ENCODE measurements at regions not wholly inside any gene's neighbourhood (a gene's known extent, or its start where the extent isn't known, plus 50 kb on each side); places are given as distances from the start of the nearest gene placed in this dataset.

- Histone ChIP-seq H2AFZ (ENCODE audit: low read length) (no peak overlapping the region), H3K9me3 (ENCODE audit: low read length) (peaks cover 15% of the 10 kb centered on the region; the same call in 1 of the 2 replicates), H3K4me3 (replicated peaks in 1 of 3; ENCODE audit: insufficient read depth in 1 of 3, low read depth in 2 of 3, low read length in 3 of 3) (no peak overlapping the region), H3K79me2 (ENCODE audit: insufficient read depth, low read length) (no peaks in the 10 kb centered on the region), H3K36me3 (replicated peaks in 1 of 2; ENCODE audit: control insufficient read depth in 1 of 2, insufficient read depth in 2 of 2, low read length in 2 of 2) (no peaks in the 10 kb centered on the region), H3K4me2 (ENCODE audit: low read depth, low read length) (no peak overlapping the region), H3K9ac (ENCODE audit: insufficient read depth, low read depth, low read length) (no peak overlapping the region), H3K27me3 (ENCODE audit: control insufficient read depth in 1 of 2, insufficient read depth in 2 of 2, low read length in 2 of 2) (no peaks in the 10 kb centered on the region), H3K4me1 (ENCODE audit: insufficient read depth, low read length) (no peaks in the 10 kb centered on the region), H3K27ac (ENCODE audit: extremely low read length, insufficient read depth, low read length) (no peak overlapping the region), H4K20me1 (ENCODE audit: insufficient read depth, low read length) (no peaks in the 10 kb centered on the region)
- no peak for TF ChIP-seq BRF2 (CRISPR knock-in tag; IDR thresholded peaks at IDR 0.05)
- TF ChIP-seq ZNF790 (CRISPR knock-in tag; IDR thresholded peaks at IDR 0.05; ENCODE audit: borderline replicate concordance) = no peak
- no peak for TF ChIP-seq IKZF1 (IDR thresholded peaks at IDR 0.05)
- no peak for TF ChIP-seq DMTF1 (CRISPR knock-in tag; IDR thresholded peaks at IDR 0.05)
- no peak for TF ChIP-seq FIP1L1 (IDR thresholded peaks at IDR 0.05; ENCODE audit: borderline replicate concordance, insufficient read depth, low read depth, low read length)
- TF ChIP-seq GABPA (IDR thresholded peaks at IDR 0.05; ENCODE audit: low read depth, low read length) = no peak
- no peak for TF ChIP-seq GABPA (CRISPR knock-in tag; IDR thresholded peaks at IDR 0.05; ENCODE audit: low read depth)
- no peak for TF ChIP-seq ZUFSP (CRISPR knock-in tag; IDR thresholded peaks at IDR 0.05; ENCODE audit: borderline replicate concordance)
- no peak for TF ChIP-seq CC2D1A (CRISPR knock-in tag; IDR thresholded peaks at IDR 0.05)
- TF ChIP-seq NFE2 (CRISPR knock-in tag; IDR thresholded peaks at IDR 0.05) = no peak
- no peak for TF ChIP-seq AGO2 (optimal IDR thresholded peaks at IDR 0.05; ENCODE audit: low read depth, low read length)
- TF ChIP-seq ZNF224 (CRISPR knock-in tag; IDR thresholded peaks at IDR 0.05) = no peak
- TF ChIP-seq NCOA2 (CRISPR knock-in tag; IDR thresholded peaks at IDR 0.05) = no peak
- TF ChIP-seq RAD51 (IDR thresholded peaks at IDR 0.05; ENCODE audit: borderline replicate concordance) = no peak
- TF ChIP-seq HNF4A (CRISPR knock-in tag; IDR thresholded peaks at IDR 0.05) = no peak
- TF ChIP-seq ZNF12 (CRISPR knock-in tag; IDR thresholded peaks at IDR 0.05) = no peak
- WGBS (ENCODE audit: low lambda C conversion rate) = 4% methylated on average over 2 of the region's 2 CpGs
- FAIRE-seq = no peak
- intact Hi-C loops (cut with micrococcal nuclease; ENCODE audit: unreplicated experiment) (no loop called here), in situ Hi-C loops (cut with HindIII; ENCODE audit: extremely low pct_ligation_motif_present, low pct_unique_long_range_greater_than_20kb) (no loop called here)
- POLR2A ChIA-PET = no interaction called here
- no TSS peak for BruUV-seq (replicated peaks)
- no peak for DNase-seq (ENCODE audit: low spot score)
- CTCF ChIA-PET (ENCODE audit: low intra/inter-chr PET ratio, low total read pairs) = no interaction called here
- ATAC-seq = no peak
Measured at GRCh38 chr6:105711216-105711615, 308.3 kb upstream of the PREP start.
